Mesendoderm (in vitro differentiated cells): ENCODE measurements at regions not wholly inside any gene's neighbourhood (a gene's known extent, or its start where the extent isn't known, plus 50 kb on each side); places are given as distances from the start of the nearest gene placed in this dataset.

ENCODE experiments used
- DNase-seq: peaks from one replicate; pipeline ENCODE4 v3.0.0; 2013
- H2AK5ac ChIP-seq: 2 replicates; pipeline ENCODE4 v1.6.1; 2013; ENCODE audit warnings: low read length, inconsistent platforms
- H2BK120ac ChIP-seq: 2 replicates; pipeline ENCODE4 v1.6.1; 2013; ENCODE audit warnings: low read depth, mild to moderate bottlenecking, low read length, moderate library complexity, mixed read lengths
- H2BK15ac ChIP-seq: replicated peaks from 2 replicates; pipeline ENCODE4 v1.6.1; 2013; ENCODE audit warnings: low read depth, mild to moderate bottlenecking, moderate library complexity
- H2BK5ac ChIP-seq: 2 replicates; pipeline ENCODE4 v1.6.1; 2013; ENCODE audit warnings: low read length, inconsistent platforms
- H3K18ac ChIP-seq: 2 replicates; pipeline ENCODE4 v1.6.1; 2013; ENCODE audit warnings: mild to moderate bottlenecking, low read length, mixed read lengths
- H3K23ac ChIP-seq: one replicate; pipeline ENCODE4 v1.6.1; 2013; ENCODE audit warnings: low read length
- H3K27ac ChIP-seq: 2 replicates; pipeline ENCODE4 v1.5.1; 2013; ENCODE audit warnings: low read depth, mild to moderate bottlenecking, inconsistent platforms, low read length, moderate library complexity
- H3K27me3 ChIP-seq: 2 replicates; pipeline ENCODE4 v1.6.1; 2013; ENCODE audit warnings: low read length, control low read depth, mild to moderate bottlenecking, inconsistent platforms; ENCODE audit not compliant: insufficient read depth, poor library complexity
- H3K36me3 ChIP-seq: 2 replicates; pipeline ENCODE4 v1.6.1; 2013; ENCODE audit warnings: low read length, inconsistent platforms; ENCODE audit not compliant: control insufficient read depth, insufficient read depth
- H3K4ac ChIP-seq: one replicate; pipeline ENCODE4 v1.6.1; 2013; ENCODE audit warnings: low read depth, mild to moderate bottlenecking, low read length, moderate library complexity
- H3K4me1 ChIP-seq: 2 replicates; pipeline ENCODE4 v1.6.1; 2013; ENCODE audit warnings: low read depth, low read length, inconsistent platforms; ENCODE audit not compliant: control insufficient read depth
- H3K4me2 ChIP-seq: 2 replicates; pipeline ENCODE4 v1.6.1; 2013; ENCODE audit warnings: low read length
- H3K4me3 ChIP-seq: 2 replicates; pipeline ENCODE4 v1.5.1; 2013; ENCODE audit warnings: mild to moderate bottlenecking, low read length
- H3K56ac ChIP-seq: one replicate; pipeline ENCODE4 v1.6.1; 2013; ENCODE audit warnings: low read length
- H3K79me1 ChIP-seq: 2 replicates; pipeline ENCODE4 v1.6.1; 2013; ENCODE audit warnings: low read length, inconsistent platforms
- H3K79me2 ChIP-seq: 2 replicates; pipeline ENCODE4 v1.6.1; 2013; ENCODE audit warnings: mild to moderate bottlenecking, low read length; ENCODE audit not compliant: control insufficient read depth, insufficient read depth
- H3K9ac ChIP-seq: 2 replicates; pipeline ENCODE4 v1.6.1; 2013; ENCODE audit warnings: low read length, inconsistent platforms
- H4K5ac ChIP-seq: one replicate; pipeline ENCODE4 v1.6.1; 2013; ENCODE audit warnings: low read length
- H4K8ac ChIP-seq: one replicate; pipeline ENCODE4 v1.6.1; 2013; ENCODE audit warnings: low read depth, mild to moderate bottlenecking, control low read depth, low read length, moderate library complexity
- WGBS: extraction: QIAGEN DNeasy Blood & Tissue Kit; methylation state at CpG from one replicate; pipeline ENCODE4 v1.1.7; 2013; ENCODE audit warnings: low lambda C conversion rate, missing lambda C conversion rate; ENCODE audit not compliant: insufficient coverage; ENCODE audit errors: extremely low coverage; 5-methylcytosine and 5-hydroxymethylcytosine counted together

DNA sequence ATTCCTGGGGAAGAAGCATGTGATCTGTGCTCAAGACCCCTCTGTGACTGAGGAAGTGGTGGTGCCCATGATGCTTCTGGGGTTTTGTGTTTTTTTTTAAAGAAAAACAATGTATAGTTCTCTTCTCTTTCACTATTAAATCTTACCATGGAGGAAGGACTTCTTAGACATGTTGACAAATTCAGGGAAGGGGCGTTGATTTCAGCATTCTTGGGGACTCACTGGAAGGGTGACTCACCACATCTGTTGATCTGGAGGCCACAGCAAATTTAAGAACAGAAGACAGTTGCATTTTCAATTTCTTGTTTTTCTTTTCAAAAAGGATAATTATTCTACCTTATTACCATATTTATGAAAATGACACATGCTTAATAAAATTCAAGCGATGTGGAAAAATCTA is 152.9 kb upstream of the RTL1 start:
- no peak overlapping the region for H3K27ac ChIP-seq
- DNase-seq = no peak
- no peak overlapping the region for H2BK120ac ChIP-seq
- no peaks in the 10 kb centered on the region for H3K4me1 ChIP-seq
- WGBS = no CpG with 5 or more reads among the region's 2 CpGs
- no peak overlapping the region for H2BK5ac ChIP-seq
- H2BK15ac ChIP-seq = no peak overlapping the region
- no peak overlapping the region for H3K23ac ChIP-seq
- no peak overlapping the region for H3K4ac ChIP-seq
- no peak overlapping the region for H3K4me2 ChIP-seq
- no peaks in the 10 kb centered on the region for H3K79me1 ChIP-seq
- H4K8ac ChIP-seq = no peak overlapping the region
- H3K18ac ChIP-seq = no peak overlapping the region
- H3K27me3 ChIP-seq = no peaks in the 10 kb centered on the region
- no peak overlapping the region for H4K5ac ChIP-seq
- no peak overlapping the region for H3K56ac ChIP-seq
- no peaks in the 10 kb centered on the region for H3K36me3 ChIP-seq
- H3K9ac ChIP-seq = no peak overlapping the region
- no peak overlapping the region for H3K4me3 ChIP-seq
- H3K79me2 ChIP-seq = no peaks in the 10 kb centered on the region
- H2AK5ac ChIP-seq = no peak overlapping the region

DNA sequence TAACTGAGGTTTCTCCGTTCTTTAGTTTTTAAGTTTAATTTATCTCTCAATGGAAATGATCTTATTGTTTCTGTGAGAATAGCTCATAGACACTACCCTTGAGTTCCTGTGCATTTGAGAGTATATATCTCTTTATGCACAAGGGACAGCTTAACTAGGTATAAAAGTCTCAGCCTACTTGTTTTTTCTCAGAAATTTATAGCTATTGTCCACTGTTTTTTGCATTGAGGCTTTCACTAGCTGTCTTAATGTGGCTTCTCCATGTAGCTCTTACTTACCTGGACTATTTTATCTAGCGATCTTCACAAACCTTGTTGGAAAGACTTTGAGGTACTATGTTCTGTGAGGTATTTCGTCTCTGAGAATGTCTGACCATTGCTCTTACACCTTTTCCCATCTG is 153.9 kb upstream of the RTL1 start:
- Histone ChIP-seq H3K56ac (no peak overlapping the region), H3K79me1 (no peaks in the 10 kb centered on the region)
- no CpG with 5 or more reads among the region's 3 CpGs for WGBS

DNA sequence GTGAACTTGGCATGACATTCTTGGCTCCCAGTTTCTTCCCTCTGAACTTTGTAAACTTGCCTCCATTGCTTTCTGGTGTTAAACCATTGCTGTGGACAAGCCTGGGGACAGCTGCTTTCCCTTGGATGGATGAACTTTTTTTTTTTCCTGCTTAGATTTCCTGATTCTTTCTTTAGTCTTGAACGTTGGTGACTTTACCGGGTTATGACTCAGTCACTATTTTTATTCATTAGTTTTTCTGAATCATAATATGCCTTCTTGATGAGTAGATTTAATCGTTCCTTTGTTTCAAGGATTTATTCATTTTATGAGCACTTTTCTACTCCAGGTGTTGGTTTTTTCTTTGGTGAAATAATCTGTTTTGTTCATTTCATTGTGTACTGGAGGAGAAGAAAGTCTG is 155.0 kb upstream of the RTL1 start:
- Histone ChIP-seq H3K27me3 (no peaks in the 10 kb centered on the region), H3K56ac (no peak overlapping the region), H2BK15ac (no peak overlapping the region), H3K79me1 (no peaks in the 10 kb centered on the region), H4K5ac (no peak overlapping the region), H3K4me1 (no peaks in the 10 kb centered on the region), H3K27ac (no peak overlapping the region), H3K79me2 (no peaks in the 10 kb centered on the region), H3K36me3 (no peaks in the 10 kb centered on the region), H3K18ac (no peak overlapping the region), H2BK5ac (no peak overlapping the region), H3K4me2 (no peak overlapping the region), H3K4me3 (no peak overlapping the region), H3K23ac (no peak overlapping the region), H4K8ac (no peak overlapping the region), H2AK5ac (no peak overlapping the region), H3K9ac (no peak overlapping the region), H3K4ac (no peak overlapping the region), H2BK120ac (no peak overlapping the region)
- DNase-seq = no peak
- no CpG with 5 or more reads among the region's 3 CpGs for WGBS

More for the DNA sequence above, 153.9 kb upstream of the RTL1 start:
- Histone ChIP-seq H3K4me3 (no peak overlapping the region), H3K23ac (no peak overlapping the region), H3K27ac (no peak overlapping the region), H3K79me2 (no peaks in the 10 kb centered on the region), H3K4me2 (no peak overlapping the region), H2BK5ac (no peak overlapping the region), H2BK15ac (no peak overlapping the region), H3K9ac (no peak overlapping the region), H3K4ac (no peak overlapping the region), H3K4me1 (no peaks in the 10 kb centered on the region), H3K36me3 (no peaks in the 10 kb centered on the region), H3K27me3 (no peaks in the 10 kb centered on the region), H4K5ac (no peak overlapping the region), H2BK120ac (no peak overlapping the region), H2AK5ac (no peak overlapping the region), H3K18ac (no peak overlapping the region), H4K8ac (no peak overlapping the region)
- DNase-seq = no peak

DNA sequence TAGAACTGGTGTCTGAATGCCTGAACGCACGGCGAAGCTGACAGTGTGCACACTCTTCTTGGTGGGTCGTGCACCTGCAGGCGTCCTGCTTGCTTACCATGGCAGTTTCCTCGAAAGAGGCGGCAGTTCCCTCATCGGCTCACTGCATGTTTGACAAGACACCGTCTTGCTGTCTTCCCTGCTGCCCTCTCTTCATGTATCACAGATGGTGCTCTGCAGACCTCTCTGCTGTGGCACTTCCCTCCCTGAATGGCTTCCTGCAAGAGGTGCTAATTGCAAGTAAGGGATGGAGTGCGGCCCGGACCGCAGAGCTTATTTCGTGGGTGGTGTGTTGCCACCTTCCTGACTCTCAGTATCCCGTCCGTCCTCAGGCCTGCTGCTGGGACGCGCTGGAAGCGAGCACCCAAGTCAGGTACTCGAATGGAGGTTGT is 156.7 kb upstream of the RTL1 start:
- H3K18ac ChIP-seq = no peak overlapping the region
- no peak overlapping the region for H4K8ac ChIP-seq
- no peak overlapping the region for H2AK5ac ChIP-seq
- H3K27ac ChIP-seq = no peak overlapping the region
- H3K9ac ChIP-seq = no peak overlapping the region
- no peaks in the 10 kb centered on the region for H3K27me3 ChIP-seq
- H4K5ac ChIP-seq = no peak overlapping the region
- H2BK15ac ChIP-seq = no peak overlapping the region
- no peaks in the 10 kb centered on the region for H3K79me2 ChIP-seq
- no peak overlapping the region for H2BK5ac ChIP-seq
- no peaks in the 10 kb centered on the region for H3K79me1 ChIP-seq
- no peak for DNase-seq
- H2BK120ac ChIP-seq = no peak overlapping the region
- H3K23ac ChIP-seq = no peak overlapping the region
- H3K4ac ChIP-seq = no peak overlapping the region
- H3K56ac ChIP-seq = no peak overlapping the region
- no peaks in the 10 kb centered on the region for H3K4me1 ChIP-seq
- H3K4me3 ChIP-seq = no peak overlapping the region
- H3K36me3 ChIP-seq = no peaks in the 10 kb centered on the region
- no peak overlapping the region for H3K4me2 ChIP-seq
- WGBS = no CpG with 5 or more reads among the region's 19 CpGs

DNA sequence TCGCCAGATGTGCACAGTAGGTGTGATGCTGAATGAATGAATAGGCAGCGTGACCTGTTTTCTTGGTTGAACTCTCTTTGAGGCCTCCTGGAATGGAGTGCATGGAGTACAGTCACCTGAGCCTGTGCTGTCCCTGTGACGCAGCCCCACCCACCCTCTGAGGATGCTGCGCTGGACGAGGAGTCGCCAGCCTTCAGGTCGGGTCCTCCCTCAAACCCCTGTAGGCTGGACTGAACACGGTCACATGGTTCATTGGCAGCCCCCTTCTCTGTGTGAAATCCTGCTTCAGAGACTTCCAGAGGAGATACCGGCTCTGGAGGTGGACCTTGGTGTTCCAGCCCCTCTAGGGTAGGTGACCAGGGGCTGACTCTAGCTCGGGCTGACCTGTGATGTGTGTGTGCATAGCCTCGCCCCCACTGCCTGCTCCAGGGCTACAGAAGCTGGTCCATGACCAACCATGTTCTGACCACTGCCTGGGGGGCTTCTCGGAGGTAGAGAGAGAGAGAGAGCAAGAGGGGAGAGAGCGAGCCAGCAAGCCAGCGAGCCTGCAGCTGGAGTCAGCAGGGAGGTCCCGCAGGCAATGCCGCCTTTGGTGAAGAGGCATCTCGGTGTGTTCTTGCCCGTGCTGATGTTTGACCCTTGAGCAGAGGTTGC is 158.0 kb upstream of the RTL1 start:
- H3K56ac ChIP-seq = no peak overlapping the region
- H3K36me3 ChIP-seq = no peaks in the 10 kb centered on the region
- H2BK5ac ChIP-seq = no peak overlapping the region
- H3K18ac ChIP-seq = no peak overlapping the region
- H2BK120ac ChIP-seq = no peak overlapping the region
- no peak for DNase-seq
- H3K9ac ChIP-seq = no peak overlapping the region
- no CpG with 5 or more reads among the region's 18 CpGs for WGBS
- no peak overlapping the region for H3K4me2 ChIP-seq
- no peaks in the 10 kb centered on the region for H3K4me1 ChIP-seq
- H3K27ac ChIP-seq = no peak overlapping the region
- no peak overlapping the region for H3K4ac ChIP-seq
- H2AK5ac ChIP-seq = no peak overlapping the region
- H3K23ac ChIP-seq = no peak overlapping the region
- H4K5ac ChIP-seq = no peak overlapping the region
- H2BK15ac ChIP-seq = no peak overlapping the region
- H3K27me3 ChIP-seq = no peaks in the 10 kb centered on the region
- no peaks in the 10 kb centered on the region for H3K79me1 ChIP-seq
- H3K79me2 ChIP-seq = no peaks in the 10 kb centered on the region
- H3K4me3 ChIP-seq = no peak overlapping the region
- H4K8ac ChIP-seq = no peak overlapping the region

DNA sequence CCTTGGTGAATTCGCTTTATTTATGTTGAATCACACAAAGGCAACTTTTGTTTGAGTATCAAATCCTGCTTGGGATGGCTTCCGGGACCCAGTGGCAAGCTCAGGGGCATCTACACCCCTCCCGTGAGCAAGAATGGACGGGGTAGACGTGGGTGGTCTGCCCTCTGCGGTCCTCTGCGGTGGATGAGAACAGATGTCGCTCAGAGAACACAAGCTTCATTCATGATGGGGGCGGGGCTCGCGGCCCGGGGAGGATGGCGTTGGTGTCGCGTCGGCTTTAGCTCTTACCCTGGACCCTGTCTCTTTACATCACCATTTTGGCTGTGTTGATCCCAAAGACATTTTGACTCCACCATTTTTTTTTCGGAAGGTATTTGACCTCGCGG is 158.5 kb upstream of the RTL1 start:
- Histone ChIP-seq H3K79me2 (no peaks in the 10 kb centered on the region), H3K4ac (no peak overlapping the region), H3K27me3 (no peaks in the 10 kb centered on the region), H2BK120ac (no peak overlapping the region), H2AK5ac (no peak overlapping the region), H3K23ac (no peak overlapping the region), H3K4me2 (no peak overlapping the region), H4K5ac (no peak overlapping the region), H3K4me3 (no peak overlapping the region), H3K9ac (no peak overlapping the region), H4K8ac (no peak overlapping the region), H3K56ac (no peak overlapping the region), H2BK5ac (no peak overlapping the region), H3K4me1 (no peaks in the 10 kb centered on the region), H2BK15ac (no peak overlapping the region), H3K18ac (no peak overlapping the region), H3K36me3 (no peaks in the 10 kb centered on the region), H3K79me1 (no peaks in the 10 kb centered on the region), H3K27ac (no peak overlapping the region)
- no peak for DNase-seq
- WGBS = no CpG with 5 or more reads among the region's 19 CpGs
